Right lobe of liver (tissue), 6 donors: ENCODE measurements at regions not wholly inside any gene's neighbourhood (a gene's known extent, or its start where the extent isn't known, plus 50 kb on each side); places are given as distances from the start of the nearest gene placed in this dataset.

Source experiments
- ATAC-seq, 4 donors: fragments of 200-7000 bp; cut with Tn5 transposase; one replicate each; pipeline ENCODE4 v1.9.1; 2020; ENCODE audit warnings: mild to moderate bottlenecking in 4 of 4, moderate library complexity in 4 of 4
- DNase-seq, 3 donors: peaks; one replicate each; pipeline ENCODE4 v3.0.0-alpha.2; 2020
- H3K27ac ChIP-seq, 3 donors: fragments of 200-600 bp; one replicate each; pipeline ENCODE4 v1.8.0; 2022
- H3K27me3 ChIP-seq, 2 donors: fragments of 200-600 bp; one replicate each; pipeline ENCODE4 v1.8.0; 2022
- H3K36me3 ChIP-seq, 4 donors: fragments of 200-600 bp; sonication (generic) in 1 of 4; one replicate each; pipeline versions ENCODE4 v1.5.1 to v1.8.0; 2017 to 2022; ENCODE audit warnings: control low read depth in 1 of 4
- H3K4me1 ChIP-seq, 4 donors: fragments of 200-600 bp; sonication (generic) in 1 of 4; one replicate each; pipeline versions ENCODE4 v1.5.1 to v1.8.0; 2017 to 2022; ENCODE audit warnings: control low read depth in 1 of 4
- H3K4me3 ChIP-seq, 3 donors: fragments of 200-600 bp; one replicate each; pipeline ENCODE4 v1.8.0; 2022
- H3K9me3 ChIP-seq, 4 donors: fragments of 200-600 bp; sonication (generic) in 1 of 4; one replicate each; pipeline versions ENCODE4 v1.5.1 to v1.8.0; 2017 to 2022; ENCODE audit warnings: control low read depth in 1 of 4
- CTCF ChIP-seq, 4 donors: fragments of 200-600 bp in 3 of 4; fragments of 450-650 bp in 1 of 4; IDR thresholded peaks; one replicate each; pipeline versions ENCODE4 v1.5.1 to v1.8.0; 2016 to 2022; ENCODE audit warnings: antibody characterized with exemption in 4 of 4, mild to moderate bottlenecking in 2 of 4
- POLR2A ChIP-seq: fragments of 450-650 bp; IDR thresholded peaks from one replicate; pipeline ENCODE4 v1.6.1; 2017; ENCODE audit warnings: antibody characterized with exemption, mild to moderate bottlenecking
- WGBS: methylation state at CpG from one replicate; pipeline ENCODE4 v1.1.6; 2018; ENCODE audit warnings: low coverage, low lambda C conversion rate; ENCODE audit not compliant: insufficient coverage; ENCODE audit errors: missing lambda C conversion rate; 5-methylcytosine and 5-hydroxymethylcytosine counted together
- intact Hi-C, 2 donors: fragments of 100-400 bp; cut with DNase I; formaldehyde crosslinking; loops; one replicate each; pipeline versions ENCODE4 v1.11.2 to v1.14.1; 2022
- donor health status: DM: no; HTN: yes; CAD: no.
- donor health status: DM: no; HTN: no; CAD: no.
- donor health status: DM: no; HTN: no; CAD: no.
- donor health status: DM: no; HTN: yes; CAD: no.
- donor health status: DM: no; HTN: yes; CAD: no.

- Histone ChIP-seq H3K27me3 (no peaks in the 10 kb centered on the region), H3K4me3 (no peak overlapping the region), H3K27ac (no peak overlapping the region), H3K4me1 (no peaks in the 10 kb centered on the region), H3K9me3 (no peaks in the 10 kb centered on the region), H3K36me3 (no peaks in the 10 kb centered on the region)
- no peak for ATAC-seq
- no peak for DNase-seq
- intact Hi-C loops, result no loop called here
- TF ChIP-seq CTCF (IDR thresholded peaks at IDR 0.05), result no peak
These were observed 558.2 kb downstream of the MMUT start for GRCh38 chr6:48904809-48905208.

GRCh38 chr6:48894469-48894868, 568.6 kb downstream of the MMUT start:
- no peak overlapping the region for H3K4me3 ChIP-seq
- H3K27ac ChIP-seq, result no peak overlapping the region
- no peak for DNase-seq
- WGBS, result 42% methylated on average over 3 of the region's 3 CpGs
- intact Hi-C loops, result no loop called here
- ATAC-seq, result no peak
- no peaks in the 10 kb centered on the region for H3K9me3 ChIP-seq
- TF ChIP-seq POLR2A (no peak), CTCF (IDR thresholded peaks at IDR 0.05) (no peak)
- H3K4me1 ChIP-seq, result no peaks in the 10 kb centered on the region
- no peaks in the 10 kb centered on the region for H3K36me3 ChIP-seq
- no peaks in the 10 kb centered on the region for H3K27me3 ChIP-seq

- WGBS, result 42% methylated on average over 1 of the region's 1 CpG
- no peak for TF ChIP-seq POLR2A
- TF ChIP-seq CTCF (IDR thresholded peaks at IDR 0.05), result no peak
- DNase-seq (no peak), ATAC-seq (no peak)
- intact Hi-C loops, result no loop called here
- no peaks in the 10 kb centered on the region for H3K4me1 ChIP-seq
- H3K27me3 ChIP-seq, result no peaks in the 10 kb centered on the region
- no peak overlapping the region for H3K27ac ChIP-seq
- H3K9me3 ChIP-seq, result no peaks in the 10 kb centered on the region
- H3K36me3 ChIP-seq, result no peaks in the 10 kb centered on the region
- H3K4me3 ChIP-seq, result no peak overlapping the region
These were observed 570.0 kb downstream of the MMUT start for GRCh38 chr6:48893048-48893447.

GRCh38 chr6:48891308-48891707, 571.7 kb downstream of the MMUT start:
- no peaks in the 10 kb centered on the region for H3K36me3 ChIP-seq
- H3K4me1 ChIP-seq, result no peaks in the 10 kb centered on the region
- H3K4me3 ChIP-seq, result no peak overlapping the region
- H3K27me3 ChIP-seq, result no peaks in the 10 kb centered on the region
- no peak overlapping the region for H3K27ac ChIP-seq
- no peaks in the 10 kb centered on the region for H3K9me3 ChIP-seq
- 77% methylated on average over 3 of the region's 3 CpGs for WGBS
- TF ChIP-seq CTCF (IDR thresholded peaks at IDR 0.05) (no peak), POLR2A (no peak)
- no peak for ATAC-seq
- DNase-seq, result no peak
- intact Hi-C loops, result no loop called here

- no peak for ATAC-seq
- Histone ChIP-seq H3K4me3 (no peak overlapping the region), H3K36me3 (no peaks in the 10 kb centered on the region), H3K27me3 (no peaks in the 10 kb centered on the region), H3K27ac (no peak overlapping the region), H3K9me3 (no peaks in the 10 kb centered on the region), H3K4me1 (no peaks in the 10 kb centered on the region)
- 51% methylated on average over 2 of the region's 2 CpGs for WGBS
- TF ChIP-seq POLR2A (no peak), CTCF (IDR thresholded peaks at IDR 0.05) (no peak)
- no peak for DNase-seq
- intact Hi-C loops, result no loop called here
These were observed 573.6 kb downstream of the MMUT start for GRCh38 chr6:48889429-48889828.
